Psoas muscle (tissue), 7 donors: ENCODE measurements at regions not wholly inside any gene's neighbourhood (a gene's known extent, or its start where the extent isn't known, plus 50 kb on each side); places are given as distances from the start of the nearest gene placed in this dataset.

Experiments used
- ATAC-seq, 4 donors: fragments of 200-7000 bp; cut with Tn5 transposase; one replicate each; pipeline ENCODE4 v1.9.1; 2020; ENCODE audit warnings: moderate library complexity in 3 of 4, mild to moderate bottlenecking in 2 of 4
- DNase-seq, 2 donors: peaks; one replicate each; pipeline ENCODE4 v3.0.0-alpha.2; 2020
- H3K27ac ChIP-seq: fragments of 200-600 bp; one replicate; pipeline ENCODE4 v1.8.0; 2022
- H3K27me3 ChIP-seq, 3 donors: fragments of 200-600 bp in 1 of 3; one replicate each; pipeline versions ENCODE4 v1.6.1 to v1.8.0; 2013 to 2022; ENCODE audit warnings: low read length in 2 of 3, mild to moderate bottlenecking in 2 of 3, moderate library complexity in 1 of 3; ENCODE audit not compliant: insufficient read depth in 3 of 3
- H3K36me3 ChIP-seq, 2 donors: fragments of 200-600 bp in 1 of 2; one replicate each; pipeline versions ENCODE4 v1.6.1 to v1.8.0; 2013 to 2022; ENCODE audit warnings: low read depth in 1 of 2, mild to moderate bottlenecking in 1 of 2, moderate library complexity in 1 of 2; ENCODE audit not compliant: insufficient read depth in 1 of 2
- H3K4me1 ChIP-seq: fragments of 200-600 bp; one replicate; pipeline ENCODE4 v1.8.0; 2022
- H3K4me3 ChIP-seq: fragments of 200-600 bp; one replicate; pipeline ENCODE4 v1.8.0; 2022; ENCODE audit warnings: mild to moderate bottlenecking
- H3K9me3 ChIP-seq: fragments of 200-600 bp; one replicate; pipeline ENCODE4 v1.8.0; 2022
- WGBS, 3 donors: extraction: QIAGEN DNeasy Blood & Tissue Kit; methylation state at CpG; one replicate each; pipeline versions ENCODE4 v1.1.6 to v1.1.7; 2013; 5-methylcytosine and 5-hydroxymethylcytosine counted together
- intact Hi-C, 2 donors: fragments of 100-400 bp; cut with DNase I; formaldehyde crosslinking; loops; one replicate each; pipeline versions ENCODE4 v1.11.0 to v1.14.2; 2022
- TF ChIP-seq, protein P1 (sequence below): fragments of 200-600 bp; IDR thresholded peaks from one replicate; pipeline ENCODE4 v1.8.0; 2022; ENCODE audit warnings: antibody characterized with exemption
- donor health status: healthy with polysubstance abuse.
- donor health status: DM: no; HTN: no; CAD: no; lungs with moderate emphysema.
- donor health status: Bipolar disorder and iron deficiency.
- donor health status: healthy.
- donor health status: DM: yes; HTN: yes; CAD: no.
- donor health status: DM: no; HTN: no; CAD: no.
- donor health status: DM: yes; HTN: yes; CAD: no.

DNA sequence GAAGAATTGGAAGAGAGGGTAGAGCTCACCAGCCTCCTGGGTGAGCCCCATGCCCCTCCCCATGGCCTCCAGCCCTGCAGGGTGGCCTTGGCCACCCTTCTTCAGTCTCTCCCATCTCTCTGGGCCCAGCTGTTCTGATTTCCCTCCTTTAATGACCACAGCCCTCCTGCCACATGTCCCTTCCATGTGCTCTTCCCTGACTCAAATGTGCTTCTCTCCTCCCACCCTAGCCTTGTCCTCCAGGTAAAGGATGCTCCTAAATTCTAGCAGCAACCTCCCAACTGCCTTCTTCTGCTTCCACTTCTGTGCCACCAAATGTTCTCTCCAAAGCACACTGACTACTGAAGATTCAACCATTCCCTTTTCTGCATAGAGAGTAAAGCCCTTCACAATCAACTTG, 83.0 kb downstream of the ADRA2C start:
- DNase-seq = no peak
- no peaks in the 10 kb centered on the region for H3K36me3 ChIP-seq
- no peak for ATAC-seq
- intact Hi-C loops = no loop called here
- TF ChIP-seq, protein P1, sequence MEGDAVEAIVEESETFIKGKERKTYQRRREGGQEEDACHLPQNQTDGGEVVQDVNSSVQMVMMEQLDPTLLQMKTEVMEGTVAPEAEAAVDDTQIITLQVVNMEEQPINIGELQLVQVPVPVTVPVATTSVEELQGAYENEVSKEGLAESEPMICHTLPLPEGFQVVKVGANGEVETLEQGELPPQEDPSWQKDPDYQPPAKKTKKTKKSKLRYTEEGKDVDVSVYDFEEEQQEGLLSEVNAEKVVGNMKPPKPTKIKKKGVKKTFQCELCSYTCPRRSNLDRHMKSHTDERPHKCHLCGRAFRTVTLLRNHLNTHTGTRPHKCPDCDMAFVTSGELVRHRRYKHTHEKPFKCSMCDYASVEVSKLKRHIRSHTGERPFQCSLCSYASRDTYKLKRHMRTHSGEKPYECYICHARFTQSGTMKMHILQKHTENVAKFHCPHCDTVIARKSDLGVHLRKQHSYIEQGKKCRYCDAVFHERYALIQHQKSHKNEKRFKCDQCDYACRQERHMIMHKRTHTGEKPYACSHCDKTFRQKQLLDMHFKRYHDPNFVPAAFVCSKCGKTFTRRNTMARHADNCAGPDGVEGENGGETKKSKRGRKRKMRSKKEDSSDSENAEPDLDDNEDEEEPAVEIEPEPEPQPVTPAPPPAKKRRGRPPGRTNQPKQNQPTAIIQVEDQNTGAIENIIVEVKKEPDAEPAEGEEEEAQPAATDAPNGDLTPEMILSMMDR = no peak
- H3K27ac ChIP-seq = no peak overlapping the region
- no peaks in the 10 kb centered on the region for H3K4me1 ChIP-seq
- H3K9me3 ChIP-seq = no peaks in the 10 kb centered on the region
- H3K27me3 ChIP-seq = peaks cover 0 to 18% (median 8%) of the 10 kb centered on the region in 3 donors
- no peak overlapping the region for H3K4me3 ChIP-seq

DNA sequence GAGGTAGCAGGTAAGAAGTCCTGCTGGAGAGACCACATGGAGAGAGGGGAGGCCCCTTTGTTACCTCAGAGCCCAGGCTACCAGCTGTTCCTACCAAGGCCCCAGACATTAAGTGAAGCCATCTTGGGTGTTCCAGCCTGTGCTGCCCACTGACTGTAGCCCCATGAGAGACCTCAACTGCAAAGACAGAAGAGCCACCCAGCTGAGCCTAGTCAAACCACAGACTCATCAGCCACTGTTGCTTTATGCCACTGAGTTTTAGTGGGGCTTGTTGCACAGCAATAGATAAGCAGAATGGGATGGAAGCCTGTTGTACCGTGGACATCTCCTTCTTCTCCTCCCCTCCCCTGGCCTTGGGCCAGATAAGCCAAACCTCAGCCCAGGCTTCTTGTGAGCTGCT, 83.9 kb downstream of the ADRA2C start:
- Histone ChIP-seq H3K36me3 (no peaks in the 10 kb centered on the region), H3K9me3 (no peaks in the 10 kb centered on the region), H3K4me3 (no peak overlapping the region), H3K27ac (no peak overlapping the region), H3K4me1 (no peaks in the 10 kb centered on the region), H3K27me3 (peaks cover 0 to 28% (median 14%) of the 10 kb centered on the region in 3 donors)
- 56 to 100% (median 78%) methylated on average over 1 of the region's 1 CpG for WGBS, 3 donors
- DNase-seq (no peak), ATAC-seq (no peak)
- intact Hi-C loops = no loop called here
- TF ChIP-seq, protein P1 = no peak

DNA sequence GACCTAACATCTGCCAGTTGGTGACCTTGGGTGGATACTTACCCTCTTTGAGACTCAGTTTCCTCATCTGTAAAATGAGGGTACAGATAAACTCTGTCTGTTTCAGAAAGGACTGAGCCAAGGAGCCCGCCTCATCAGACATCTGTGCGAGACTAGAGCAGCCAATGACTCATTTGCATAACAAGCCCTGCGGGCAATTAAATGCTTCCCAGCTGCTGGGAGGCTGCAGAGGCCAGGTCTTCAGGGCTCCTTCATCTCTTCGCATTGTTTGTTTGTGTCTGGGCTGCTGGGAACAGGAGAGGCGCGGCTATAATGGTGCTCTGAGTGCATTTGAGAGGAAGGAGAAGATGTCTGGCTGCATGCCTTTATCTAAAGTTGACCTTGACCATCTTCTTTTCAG, 85.0 kb downstream of the ADRA2C start:
- intact Hi-C loops = no loop called here
- 57 to 65% (median 62%) methylated on average over 6 of the region's 6 CpGs for WGBS, 3 donors
- no peaks in the 10 kb centered on the region for H3K9me3 ChIP-seq
- no peak overlapping the region for H3K27ac ChIP-seq
- DNase-seq = no peak
- peaks cover 0 to 39% (median 14%) of the 10 kb centered on the region in 3 donors for H3K27me3 ChIP-seq
- no peaks in the 10 kb centered on the region for H3K4me1 ChIP-seq
- no peak for ATAC-seq
- no peak overlapping the region for H3K4me3 ChIP-seq
- no peaks in the 10 kb centered on the region for H3K36me3 ChIP-seq
- TF ChIP-seq, protein P1 = no peak

DNA sequence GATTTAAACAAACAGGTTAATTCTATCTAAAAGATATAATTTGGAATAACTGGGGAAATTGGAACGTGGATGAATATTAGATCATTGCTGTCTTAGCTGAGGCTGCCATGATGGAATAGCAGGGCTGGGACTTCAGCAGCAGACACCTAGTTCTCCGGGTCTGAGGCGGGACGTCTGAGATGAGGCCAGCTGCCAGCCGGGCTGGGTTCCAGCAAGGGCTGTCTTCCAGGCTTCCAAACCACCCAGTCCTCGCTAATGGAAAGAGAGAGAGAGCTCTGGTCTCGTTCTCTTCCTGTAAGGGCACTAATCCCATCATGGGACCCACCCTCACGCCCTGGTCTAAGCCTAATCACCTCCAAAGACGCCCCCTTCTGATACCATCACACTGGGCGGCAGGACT, 85.7 kb downstream of the ADRA2C start:
- peaks cover 0 to 46% (median 18%) of the 10 kb centered on the region in 3 donors for H3K27me3 ChIP-seq
- no peaks in the 10 kb centered on the region for H3K4me1 ChIP-seq
- H3K27ac ChIP-seq = no peak overlapping the region
- H3K9me3 ChIP-seq = no peaks in the 10 kb centered on the region
- TF ChIP-seq, protein P1 = no peak
- DNase-seq = no peak
- WGBS, 3 donors = 20 to 30% (median 21%) methylated on average over 10 of the region's 10 CpGs
- ATAC-seq = no peak
- no peak overlapping the region for H3K4me3 ChIP-seq
- H3K36me3 ChIP-seq = no peaks in the 10 kb centered on the region
- intact Hi-C loops = no loop called here

DNA sequence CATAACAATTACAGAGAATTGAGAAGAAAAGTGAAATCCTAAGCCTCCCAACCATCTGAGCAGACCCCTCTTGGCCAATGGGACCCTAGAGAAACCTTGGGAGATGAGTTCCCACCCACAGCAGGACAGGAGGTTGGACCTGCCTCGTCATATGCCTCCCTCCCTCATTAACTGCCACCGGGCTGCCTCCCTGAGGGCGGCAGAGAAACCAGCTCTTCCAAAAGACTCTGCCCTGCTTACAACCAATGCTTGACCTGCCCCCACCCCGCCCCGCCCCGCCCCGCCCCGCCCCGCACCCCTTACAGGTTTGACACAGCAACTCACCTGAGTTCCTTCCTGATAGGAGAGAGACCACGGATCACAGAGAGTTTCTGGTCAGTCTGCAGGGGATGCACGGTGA, 86.1 kb downstream of the ADRA2C start:
- Histone ChIP-seq H3K27me3 (peaks cover 0 to 46% (median 18%) of the 10 kb centered on the region in 3 donors), H3K36me3 (no peaks in the 10 kb centered on the region), H3K27ac (no peak overlapping the region), H3K9me3 (no peaks in the 10 kb centered on the region), H3K4me1 (no peaks in the 10 kb centered on the region), H3K4me3 (no peak overlapping the region)
- ATAC-seq = no peak
- TF ChIP-seq, protein P1 = no peak
- 62 to 75% (median 74%) methylated on average over 11 of the region's 11 CpGs for WGBS, 3 donors
- intact Hi-C loops = no loop called here
- no peak for DNase-seq
